T-helper 2 cell treated with Interferon-gamma antibody and Interleukin-4, amounts not matched to agents 5 μg/mL and 100 μg/mL, for 36 hours (primary cell): ENCODE measurements at regions not wholly inside any gene's neighbourhood (a gene's known extent, or its start where the extent isn't known, plus 50 kb on each side); places are given as distances from the start of the nearest gene placed in this dataset.

Source experiments
- DNase-seq: peaks from one replicate; pipeline ENCODE4 v3.0.0; 2021; ENCODE audit warnings: low spot score
- H3K27ac Mint-ChIP-seq: one replicate; pipeline ENCODE4 v1.8.0; 2021; ENCODE audit warnings: mild to moderate bottlenecking, mixed read lengths
- H3K27me3 Mint-ChIP-seq: one replicate; pipeline ENCODE4 v1.8.0; 2021; ENCODE audit warnings: low read depth, mixed read lengths
- H3K36me3 Mint-ChIP-seq: one replicate; pipeline ENCODE4 v1.8.0; 2021; ENCODE audit warnings: low read depth, mixed read lengths
- H3K4me1 Mint-ChIP-seq: one replicate; pipeline ENCODE4 v1.8.0; 2021; ENCODE audit warnings: low read depth, mixed read lengths
- H3K4me3 Mint-ChIP-seq: one replicate; pipeline ENCODE4 v1.8.0; 2022; ENCODE audit warnings: mild to moderate bottlenecking, moderate library complexity, mixed read lengths
- H3K9me3 Mint-ChIP-seq: one replicate; pipeline ENCODE4 v1.8.0; 2021; ENCODE audit warnings: mixed read lengths

- Mint-ChIP-seq H3K9me3 (peaks cover 3% of the 10 kb centered on the region), H3K36me3 (no peaks in the 10 kb centered on the region), H3K4me1 (no peaks in the 10 kb centered on the region), H3K27me3 (no peaks in the 10 kb centered on the region), H3K4me3 (no peak overlapping the region), H3K27ac (no peak overlapping the region)
- no peak for DNase-seq
Measured at GRCh38 chr13:107838588-107839161, 376.7 kb downstream of the LIG4 start.

- Mint-ChIP-seq H3K4me1 (no peaks in the 10 kb centered on the region), H3K27ac (no peak overlapping the region), H3K9me3 (peaks cover 3% of the 10 kb centered on the region), H3K36me3 (no peaks in the 10 kb centered on the region), H3K27me3 (no peaks in the 10 kb centered on the region), H3K4me3 (no peak overlapping the region)
- no peak for DNase-seq
Measured at GRCh38 chr13:107836685-107837084, 378.7 kb downstream of the LIG4 start.

- H3K27ac Mint-ChIP-seq, result no peak overlapping the region
- H3K4me1 Mint-ChIP-seq, result no peaks in the 10 kb centered on the region
- H3K9me3 Mint-ChIP-seq, result peaks cover 3% of the 10 kb centered on the region
- no peaks in the 10 kb centered on the region for H3K36me3 Mint-ChIP-seq
- H3K27me3 Mint-ChIP-seq, result no peaks in the 10 kb centered on the region
- DNase-seq, result no peak
- H3K4me3 Mint-ChIP-seq, result no peak overlapping the region
Measured at GRCh38 chr13:107835339-107836018, 379.9 kb downstream of the LIG4 start.

- Mint-ChIP-seq H3K4me3 (no peak overlapping the region), H3K4me1 (no peaks in the 10 kb centered on the region), H3K27me3 (no peaks in the 10 kb centered on the region), H3K9me3 (peaks cover 3% of the 10 kb centered on the region), H3K27ac (no peak overlapping the region), H3K36me3 (no peaks in the 10 kb centered on the region)
- no peak for DNase-seq
Measured at GRCh38 chr13:107834717-107835116, 380.6 kb downstream of the LIG4 start.

- Mint-ChIP-seq H3K4me3 (no peak overlapping the region), H3K27me3 (no peaks in the 10 kb centered on the region), H3K27ac (no peak overlapping the region), H3K36me3 (no peaks in the 10 kb centered on the region), H3K9me3 (peaks cover 3% of the 10 kb centered on the region), H3K4me1 (no peaks in the 10 kb centered on the region)
- DNase-seq, result no peak
Measured at GRCh38 chr13:107834281-107834680, 381.1 kb downstream of the LIG4 start.

GRCh38 chr13:107832500-107833100, 382.7 kb downstream of the LIG4 start:
- Mint-ChIP-seq H3K36me3 (no peaks in the 10 kb centered on the region), H3K4me1 (no peaks in the 10 kb centered on the region), H3K9me3 (peaks cover 3% of the 10 kb centered on the region), H3K27me3 (no peaks in the 10 kb centered on the region), H3K27ac (no peak overlapping the region), H3K4me3 (no peak overlapping the region)
- DNase-seq, result no peak

GRCh38 chr13:107830804-107831203, 384.5 kb downstream of the LIG4 start:
- H3K27me3 Mint-ChIP-seq, result no peaks in the 10 kb centered on the region
- H3K9me3 Mint-ChIP-seq, result peaks cover 3% of the 10 kb centered on the region
- no peak overlapping the region for H3K4me3 Mint-ChIP-seq
- H3K36me3 Mint-ChIP-seq, result no peaks in the 10 kb centered on the region
- H3K27ac Mint-ChIP-seq, result no peak overlapping the region
- no peaks in the 10 kb centered on the region for H3K4me1 Mint-ChIP-seq
- no peak for DNase-seq

GRCh38 chr13:107827840-107828549, 387.3 kb downstream of the LIG4 start:
- Mint-ChIP-seq H3K4me1 (no peaks in the 10 kb centered on the region), H3K9me3 (no peaks in the 10 kb centered on the region), H3K27me3 (no peaks in the 10 kb centered on the region), H3K4me3 (no peak overlapping the region), H3K27ac (no peak overlapping the region), H3K36me3 (no peaks in the 10 kb centered on the region)
- no peak for DNase-seq

GRCh38 chr13:107824635-107825034, 390.7 kb downstream of the LIG4 start:
- no peaks in the 10 kb centered on the region for H3K9me3 Mint-ChIP-seq
- H3K27ac Mint-ChIP-seq, result no peak overlapping the region
- H3K4me3 Mint-ChIP-seq, result no peak overlapping the region
- no peaks in the 10 kb centered on the region for H3K4me1 Mint-ChIP-seq
- H3K27me3 Mint-ChIP-seq, result no peaks in the 10 kb centered on the region
- H3K36me3 Mint-ChIP-seq, result no peaks in the 10 kb centered on the region
- DNase-seq, result no peak

GRCh38 chr13:107822006-107822405, 393.3 kb downstream of the LIG4 start:
- H3K27me3 Mint-ChIP-seq, result no peaks in the 10 kb centered on the region

GRCh38 chr13:107821492-107821891, 393.8 kb downstream of the LIG4 start:
- no peaks in the 10 kb centered on the region for H3K4me1 Mint-ChIP-seq
- H3K9me3 Mint-ChIP-seq, result no peaks in the 10 kb centered on the region
- DNase-seq, result no peak
- no peaks in the 10 kb centered on the region for H3K36me3 Mint-ChIP-seq
- H3K27me3 Mint-ChIP-seq, result no peaks in the 10 kb centered on the region
- H3K27ac Mint-ChIP-seq, result no peak overlapping the region
- no peak overlapping the region for H3K4me3 Mint-ChIP-seq

More at GRCh38 chr13:107822006-107822405, 393.3 kb downstream of the LIG4 start:
- H3K4me3 Mint-ChIP-seq, result no peak overlapping the region
- DNase-seq, result no peak
- H3K27ac Mint-ChIP-seq, result no peak overlapping the region
- H3K4me1 Mint-ChIP-seq, result no peaks in the 10 kb centered on the region
- H3K9me3 Mint-ChIP-seq, result no peaks in the 10 kb centered on the region
- H3K36me3 Mint-ChIP-seq, result no peaks in the 10 kb centered on the region

GRCh38 chr13:107819071-107819470, 396.3 kb downstream of the LIG4 start:
- Mint-ChIP-seq H3K9me3 (no peaks in the 10 kb centered on the region), H3K27ac (no peak overlapping the region), H3K4me1 (no peaks in the 10 kb centered on the region)

GRCh38 chr13:107817647-107818287, 397.6 kb downstream of the LIG4 start:
- no peak overlapping the region for H3K27ac Mint-ChIP-seq
- no peaks in the 10 kb centered on the region for H3K36me3 Mint-ChIP-seq
- H3K9me3 Mint-ChIP-seq, result no peaks in the 10 kb centered on the region
- no peaks in the 10 kb centered on the region for H3K4me1 Mint-ChIP-seq
- no peaks in the 10 kb centered on the region for H3K27me3 Mint-ChIP-seq
- H3K4me3 Mint-ChIP-seq, result no peak overlapping the region
- no peak for DNase-seq

More at GRCh38 chr13:107819071-107819470, 396.3 kb downstream of the LIG4 start:
- no peaks in the 10 kb centered on the region for H3K27me3 Mint-ChIP-seq
- no peak for DNase-seq
- no peaks in the 10 kb centered on the region for H3K36me3 Mint-ChIP-seq
- H3K4me3 Mint-ChIP-seq, result no peak overlapping the region

GRCh38 chr13:107812014-107812412, 403.3 kb downstream of the LIG4 start:
- Mint-ChIP-seq H3K9me3 (no peaks in the 10 kb centered on the region), H3K27ac (no peak overlapping the region), H3K4me1 (no peaks in the 10 kb centered on the region), H3K36me3 (no peaks in the 10 kb centered on the region), H3K4me3 (no peak overlapping the region), H3K27me3 (no peaks in the 10 kb centered on the region)
- no peak for DNase-seq
